SK-N-SH (cell line): ENCODE measurements at regions not wholly inside any gene's neighbourhood (a gene's known extent, or its start where the extent isn't known, plus 50 kb on each side); places are given as distances from the start of the nearest gene placed in this dataset.

Source experiments
- CTCF ChIA-PET: fragments of 300-600, 350-600 bp; formaldehyde crosslinking; extraction: SDS; loops from one replicate; lab custom pipeline; 2021; lab: Yijun Ruan, JAX
- POLR2A ChIA-PET: fragments of 350-600 bp; sonication (Branson Sonifier 250); formaldehyde crosslinking; extraction: SDS; loops from one replicate; lab custom pipeline; 2020; ENCODE audit warnings: antibody characterized with exemption, inconsistent platforms; lab: Yijun Ruan, JAX
- DNase-seq: peaks from one replicate; pipeline ENCODE4 v3.0.0; 2012
- H2AFZ ChIP-seq: fragments of 200-600 bp; sonication (generic); 2 replicates; pipeline ENCODE4 v1.8.1; 2016; ENCODE audit warnings: antibody characterized with exemption, mild to moderate bottlenecking, low read depth
- H3F3A ChIP-seq: fragments of 200-600 bp; sonication (generic); replicated peaks from 2 replicates; pipeline ENCODE3; 2016; ENCODE audit warnings: antibody characterized with exemption, mild to moderate bottlenecking; ENCODE audit not compliant: insufficient read depth
- H3K27ac ChIP-seq, 2 experiments: fragments of 200-500 bp in 1 of 2; fragments of 200-600 bp in 1 of 2; sonication (Bioruptor generic) in 1 of 2; sonication (generic), shearing (Covaris generic) in 1 of 2; 2 replicates each; pipeline versions ENCODE4 v1.5.1 to v1.6.1; 2014 to 2016; ENCODE audit warnings: low read depth in 2 of 2, inconsistent platforms in 1 of 2, low read length in 1 of 2, mild to moderate bottlenecking in 1 of 2, mixed read lengths in 1 of 2
- H3K27me3 ChIP-seq: fragments of 200-600 bp; sonication (generic), shearing (Covaris generic); 2 replicates; pipeline ENCODE4 v1.6.1; 2016; ENCODE audit warnings: mixed run types; ENCODE audit not compliant: insufficient read depth
- H3K36me3 ChIP-seq, 2 experiments: fragments of 200-500 bp in 1 of 2; fragments of 200-600 bp in 1 of 2; sonication (Bioruptor generic) in 1 of 2; sonication (generic) in 1 of 2; replicated peaks in 1 of 2; 2 replicates each; pipeline versions ENCODE3 to v1.5.1; 2014 to 2016; ENCODE audit warnings: low read length in 1 of 2, mild to moderate bottlenecking in 1 of 2; ENCODE audit not compliant: insufficient read depth in 2 of 2, control insufficient read depth in 1 of 2
- H3K4me1 ChIP-seq, 2 experiments: fragments of 200-500 bp in 1 of 2; fragments of 200-600 bp in 1 of 2; sonication (Bioruptor generic) in 1 of 2; sonication (generic), shearing (Covaris generic) in 1 of 2; 2 replicates each; pipeline versions ENCODE4 v1.5.1 to v1.6.1; 2014 to 2016; ENCODE audit warnings: low read depth in 1 of 2, low read length in 1 of 2, mixed run types in 1 of 2; ENCODE audit not compliant: insufficient read depth in 2 of 2, control insufficient read depth in 1 of 2
- H3K4me2 ChIP-seq: fragments of 200-600 bp; sonication (generic), shearing (Covaris generic); 2 replicates; pipeline ENCODE4 v1.6.1; 2017; ENCODE audit warnings: mixed run types
- H3K4me3 ChIP-seq, 2 experiments: fragments of 200-500 bp in 1 of 2; fragments of 200-600 bp in 1 of 2; sonication (Bioruptor generic) in 1 of 2; sonication (generic), shearing (Covaris generic) in 1 of 2; 2 replicates each; pipeline versions ENCODE4 v1.5.1 to v1.8.1; 2014 to 2016; ENCODE audit warnings: low read depth in 2 of 2, inconsistent platforms in 1 of 2, low read length in 1 of 2, mild to moderate bottlenecking in 1 of 2, mixed read lengths in 1 of 2, moderate library complexity in 1 of 2
- H3K79me2 ChIP-seq: fragments of 200-600 bp; sonication (generic); 2 replicates; pipeline ENCODE4 v1.8.1; 2017; ENCODE audit warnings: mild to moderate bottlenecking; ENCODE audit not compliant: insufficient read depth
- H3K9ac ChIP-seq: fragments of 200-600 bp; sonication (generic); 2 replicates; pipeline ENCODE4 v1.6.1; 2017; ENCODE audit warnings: mixed run types
- H3K9me2 ChIP-seq: fragments of 200-600 bp; sonication (generic); 2 replicates; pipeline ENCODE4 v1.6.1; 2017; ENCODE audit warnings: mixed run types
- H3K9me3 ChIP-seq: fragments of 200-600 bp; sonication (generic); 2 replicates; pipeline ENCODE4 v1.6.1; 2017; ENCODE audit warnings: mixed run types, mild to moderate bottlenecking, moderate library complexity
- H4K20me1 ChIP-seq: fragments of 200-600 bp; sonication (generic); 2 replicates; pipeline ENCODE4 v1.6.1; 2017; ENCODE audit warnings: mild to moderate bottlenecking, mixed run types; ENCODE audit not compliant: insufficient read depth
- CHD2 ChIP-seq: fragments of 150-350 bp; IDR thresholded peaks from 2 replicates; pipeline ENCODE4 v1.6.1; 2018; ENCODE audit warnings: low read length; ENCODE audit not compliant: partially characterized antibody
- EP300 ChIP-seq, 2 experiments: IDR thresholded peaks; 2 replicates each; pipeline versions ENCODE4 v1.4.0 to v1.6.1; 2012; ENCODE audit warnings: borderline replicate concordance in 1 of 2, low read depth in 1 of 2, low read length in 1 of 2
- EZH2phosphoT487 ChIP-seq: fragments of 200-600 bp; sonication (generic); IDR thresholded peaks from 2 replicates; pipeline ENCODE4 v1.6.1; 2017; ENCODE audit warnings: low read depth, mixed run types, mild to moderate bottlenecking, antibody characterized with exemption, moderate library complexity, borderline replicate concordance
- FOSL2 ChIP-seq: IDR thresholded peaks from 2 replicates; pipeline ENCODE4 v1.4.0; 2012; ENCODE audit warnings: low read depth, mild to moderate bottlenecking, moderate library complexity, borderline replicate concordance
- FOXJ3 ChIP-seq: sonication (generic); formaldehyde crosslinking; IDR thresholded peaks from 2 replicates; pipeline ENCODE4 v1.5.1; 2020; ENCODE audit warnings: mild to moderate bottlenecking, missing genetic modification reagents
- GATA2 ChIP-seq: sonication (generic); formaldehyde crosslinking; IDR thresholded peaks from 2 replicates; pipeline ENCODE4 v1.5.0; 2020; ENCODE audit warnings: mild to moderate bottlenecking, missing genetic modification reagents
- JUND ChIP-seq: IDR thresholded peaks from 2 replicates; pipeline ENCODE4 v1.4.0; 2012
- MEF2A ChIP-seq: IDR thresholded peaks from 2 replicates; pipeline ENCODE4 v1.4.0; 2012; ENCODE audit warnings: low read depth, borderline replicate concordance
- MXI1 ChIP-seq: IDR thresholded peaks from 2 replicates; pipeline ENCODE4 v1.6.1; 2012; ENCODE audit warnings: mild to moderate bottlenecking, low read depth, low read length, improper control_type of control experiment
- NFIC ChIP-seq: IDR thresholded peaks from 2 replicates; pipeline ENCODE4 v1.4.0; 2012; ENCODE audit warnings: borderline replicate concordance
- NRF1 ChIP-seq: IDR thresholded peaks from 2 replicates; pipeline ENCODE4 v1.6.1; 2012; ENCODE audit warnings: low read depth, mild to moderate bottlenecking, low read length
- POLR2AphosphoS5 ChIP-seq: IDR thresholded peaks from 2 replicates; pipeline ENCODE4 v1.6.1; 2012; ENCODE audit warnings: low read depth, low read length
- RAD21 ChIP-seq: IDR thresholded peaks from 2 replicates; pipeline ENCODE4 v1.6.1; 2012; ENCODE audit warnings: mild to moderate bottlenecking, low read length
- REST ChIP-seq: IDR thresholded peaks from 2 replicates; pipeline ENCODE4 v1.6.1; 2012; ENCODE audit warnings: mild to moderate bottlenecking, low read depth, low read length, moderate library complexity
- RFX5 ChIP-seq: IDR thresholded peaks from 2 replicates; pipeline ENCODE4 v1.6.1; 2012; ENCODE audit warnings: mild to moderate bottlenecking, improper control_type of control experiment, low read length
- SIN3A ChIP-seq: IDR thresholded peaks from 2 replicates; pipeline ENCODE4 v1.6.1; 2012; ENCODE audit warnings: low read depth, mild to moderate bottlenecking, low read length, moderate library complexity, borderline replicate concordance
- TCF12 ChIP-seq: IDR thresholded peaks from 2 replicates; pipeline ENCODE4 v1.4.0; 2012
- TEAD4 ChIP-seq: IDR thresholded peaks from 2 replicates; pipeline ENCODE4 v1.4.0; 2012; ENCODE audit warnings: mild to moderate bottlenecking, borderline replicate concordance; ENCODE audit not compliant: insufficient read depth
- YY1 ChIP-seq: IDR thresholded peaks from 2 replicates; pipeline ENCODE4 v1.4.0; 2012; ENCODE audit warnings: low read depth, mild to moderate bottlenecking
- ZBTB33 ChIP-seq: IDR thresholded peaks from 2 replicates; pipeline ENCODE4 v1.4.0; 2012; ENCODE audit warnings: low read depth, borderline replicate concordance
- WGBS: methylation state at CpG from one replicate; pipeline ENCODE4 v1.1.6; 2017; ENCODE audit warnings: low lambda C conversion rate; 5-methylcytosine and 5-hydroxymethylcytosine counted together

GRCh38 chr3:99315896-99316295 is 322.5 kb upstream of the COL8A1 start:
- POLR2A ChIA-PET = no interaction called here
- Histone ChIP-seq H3K9ac (no peak overlapping the region), H3K27me3 (no peaks in the 10 kb centered on the region), H3F3A (peaks cover 20% of the 10 kb centered on the region), H3K79me2 (no peaks in the 10 kb centered on the region), H3K36me3 (no peaks in the 10 kb centered on the region), H3K9me2 (no peaks in the 10 kb centered on the region), H3K27ac (no peak overlapping the region), H4K20me1 (no peaks in the 10 kb centered on the region), H3K4me1 (no peaks in the 10 kb centered on the region; a peak in 1 of 4 replicates), H2AFZ (no peak overlapping the region), H3K9me3 (no peaks in the 10 kb centered on the region), H3K4me3 (no peak overlapping the region), H3K4me2 (no peak overlapping the region)
- CTCF ChIA-PET = no interaction called here
- WGBS = 7% methylated on average over 3 of the region's 3 CpGs
- TF ChIP-seq POLR2AphosphoS5 (no peak), NFIC (no peak), EZH2phosphoT487 (no peak), RFX5 (no peak), ZBTB33 (no peak), GATA2 (CRISPR knock-in tag) (no peak), SIN3A (no peak), FOXJ3 (CRISPR knock-in tag) (no peak), TCF12 (no peak), JUND (no peak), MEF2A (no peak), RAD21 (no peak), YY1 (no peak), FOSL2 (no peak), NRF1 (no peak)
- no peak for DNase-seq

DNA sequence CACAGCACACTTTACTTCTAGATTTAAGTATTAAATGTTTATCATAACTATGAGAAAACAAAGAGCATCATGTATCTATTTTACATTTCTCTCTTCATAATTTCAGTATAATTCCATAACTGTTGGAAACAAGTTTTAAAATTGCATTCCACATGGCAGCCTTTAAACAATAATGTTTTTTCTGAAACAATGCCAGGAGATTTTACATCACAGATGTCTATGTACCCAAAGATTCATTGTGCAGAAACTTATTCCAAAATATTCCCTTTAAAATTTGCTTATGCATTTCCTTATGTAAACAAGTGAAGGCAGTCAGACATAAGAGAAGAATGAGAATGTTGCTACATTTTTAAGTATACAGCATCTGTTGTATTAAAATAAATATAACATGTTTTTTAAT is 324.9 kb upstream of the COL8A1 start:
- DNase-seq = no peak
- no peak overlapping the region for H3K4me2 ChIP-seq
- TF ChIP-seq NFIC (no peak), TEAD4 (no peak), FOXJ3 (CRISPR knock-in tag) (no peak), CHD2 (no peak), EP300 (IDR thresholded peaks at IDR 0.05; ENCODE audit: borderline replicate concordance in 1 of 2, low read depth in 1 of 2, low read length in 1 of 2) (no peak), REST (no peak), ZBTB33 (no peak), MXI1 (no peak), FOSL2 (no peak)
- TF ChIP-seq, all 33 proteins: peak for 0
- Histone ChIP-seq H4K20me1 (no peaks in the 10 kb centered on the region), H3F3A (peaks cover 10% of the 10 kb centered on the region), H3K36me3 (no peaks in the 10 kb centered on the region), H3K9me2 (no peaks in the 10 kb centered on the region), H3K4me3 (no peak overlapping the region), H3K79me2 (no peaks in the 10 kb centered on the region), H3K9ac (no peak overlapping the region), H2AFZ (no peak overlapping the region), H3K27ac (0 out of 4 replicates have a peak overlapping the region, but pooled peaks of 1 of the 2 experiments have one; percentile 16), H3K27me3 (no peaks in the 10 kb centered on the region), H3K4me1 (no peaks in the 10 kb centered on the region; a peak in 1 of 4 replicates), H3K9me3 (no peaks in the 10 kb centered on the region)
- ChIA-PET CTCF (no interaction called here), POLR2A (no interaction called here)
